Kidney (tissue), 13 donors: ENCODE measurements at regions not wholly inside any gene's neighbourhood (a gene's known extent, or its start where the extent isn't known, plus 50 kb on each side); places are given as distances from the start of the nearest gene placed in this dataset.

Source experiments
- DNase-seq, 5 donors: peaks; one replicate each; pipeline ENCODE4 v3.0.0-alpha.2; 2013 to 2020
- FAIRE-seq: peaks from 2 replicates; lab custom pipeline; 2012; peaks lifted over from hg19 to GRCh38; lab: Jason Lieb, UNC
- H3K27ac ChIP-seq, 2 donors: one replicate each; pipeline ENCODE4 v1.7.0; 2013; ENCODE audit warnings: low read depth in 2 of 2, low read length in 2 of 2, inconsistent platforms in 1 of 2
- H3K27me3 ChIP-seq: one replicate; pipeline ENCODE4 v1.7.1; 2013; ENCODE audit warnings: low read length, inconsistent platforms; ENCODE audit not compliant: control insufficient read depth, insufficient read depth
- H3K36me3 ChIP-seq, 3 donors: one replicate each; pipeline versions ENCODE4 v1.7.0 to v1.7.1; 2013; ENCODE audit warnings: low read length in 3 of 3, control low read depth in 1 of 3, inconsistent platforms in 1 of 3; ENCODE audit not compliant: insufficient read depth in 3 of 3, control insufficient read depth in 2 of 3
- H3K4me1 ChIP-seq, 3 donors: one replicate each; pipeline versions ENCODE4 v1.7.0 to v1.7.1; 2013; ENCODE audit warnings: low read length in 3 of 3, inconsistent platforms in 1 of 3, low read depth in 1 of 3; ENCODE audit not compliant: control insufficient read depth in 2 of 3, insufficient read depth in 2 of 3
- H3K4me3 ChIP-seq, 3 donors: one replicate each; pipeline versions ENCODE4 v1.7.0 to v1.8.1; 2013; ENCODE audit warnings: low read length in 3 of 3, control low read depth in 1 of 3, inconsistent platforms in 1 of 3
- H3K9ac ChIP-seq, 3 donors: one replicate each; pipeline versions ENCODE4 v1.7.0 to v1.7.1; 2013; ENCODE audit warnings: low read length in 3 of 3, control low read depth in 1 of 3, inconsistent platforms in 1 of 3
- H3K9me3 ChIP-seq, 3 donors: one replicate each; pipeline versions ENCODE4 v1.7.0 to v1.7.1; 2013; ENCODE audit warnings: low read length in 3 of 3, control low read depth in 1 of 3, inconsistent platforms in 1 of 3; ENCODE audit not compliant: control insufficient read depth in 2 of 3, insufficient read depth in 1 of 3
- CTCF ChIP-seq: IDR thresholded peaks from 3 replicates; pipeline ENCODE4 v1.5.1; 2012; ENCODE audit warnings: mild to moderate bottlenecking, moderate library complexity, borderline replicate concordance; ENCODE audit not compliant: insufficient read depth; ENCODE audit errors: extremely low read depth
- intact Hi-C: fragments of 100-400 bp; cut with DNase I; formaldehyde crosslinking; loops from one replicate; pipeline ENCODE4 v1.11.1; 2022
- donor health status: control.
- donor health status: control.
- donor health status: control.
- donor health status: control.
- donor health status: control.
- donor health status: DM: yes; HTN: yes; CAD: no.
- donor health status: Normal renal cell carcinoma (clear cell type).

GRCh38 chr6:158870649-158870957 is 51.4 kb upstream of the EZR start:
- Histone ChIP-seq H3K9me3 (no peaks in the 10 kb centered on the region), H3K9ac (no peak overlapping the region), H3K27me3 (no peaks in the 10 kb centered on the region), H3K27ac (no peak overlapping the region), H3K36me3 (no peaks in the 10 kb centered on the region), H3K4me1 (peaks cover 0 to 10% (median 4%) of the 10 kb centered on the region in 3 donors), H3K4me3 (no peak overlapping the region)
- DNase-seq: no peak
- no peak for TF ChIP-seq CTCF
- FAIRE-seq: no peak
- intact Hi-C loops: no loop called here

DNA sequence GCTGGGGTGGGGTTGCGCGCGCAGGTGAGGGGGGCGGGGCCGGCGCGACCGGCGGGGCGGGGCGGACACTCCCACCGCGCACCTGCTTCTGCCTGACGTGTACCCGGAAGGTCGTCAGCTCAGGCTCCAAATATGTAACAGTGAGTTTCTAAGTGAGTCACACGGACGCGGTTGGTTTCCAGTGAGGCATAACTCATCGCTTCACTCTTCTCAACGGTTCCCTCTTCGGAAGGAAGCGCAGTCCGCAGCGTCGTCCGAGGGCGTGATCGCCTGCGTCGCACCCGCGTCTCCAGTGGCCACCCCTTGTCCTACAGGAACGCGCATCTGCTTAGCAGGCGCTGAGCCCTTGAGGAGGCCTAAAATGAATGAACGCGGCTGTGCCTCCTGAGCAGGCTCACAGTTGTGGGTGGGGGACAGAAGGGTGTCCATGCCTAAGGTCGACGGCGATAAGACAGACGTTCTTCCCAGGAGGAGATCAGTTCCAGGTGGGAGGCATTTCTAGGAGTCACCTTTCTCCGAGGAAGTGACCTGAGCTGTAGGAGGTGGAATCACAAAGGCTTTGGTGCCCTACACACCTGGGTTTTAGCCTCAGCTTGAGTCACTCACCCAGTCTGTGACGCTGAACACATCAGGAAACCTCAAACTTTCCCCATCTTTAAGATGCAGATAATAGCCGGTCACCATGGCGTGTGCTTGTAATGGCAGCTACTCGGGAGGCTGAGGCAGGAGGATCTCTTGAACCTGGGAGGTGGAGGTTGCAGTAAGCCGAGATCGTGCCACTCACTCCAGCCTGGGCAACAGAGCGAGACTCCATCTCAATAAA is 50.9 kb upstream of the EZR start:
- intact Hi-C loops: no loop called here
- Histone ChIP-seq H3K4me1 (peaks cover 0 to 10% (median 4%) of the 10 kb centered on the region in 3 donors), H3K9ac (peak overlapping the region; percentile 60 to 74 (median 72)), H3K27me3 (no peaks in the 10 kb centered on the region), H3K9me3 (no peaks in the 10 kb centered on the region), H3K27ac (peak overlapping the region; percentile 97), H3K4me3 (peak overlapping the region; percentile 78 to 90 (median 78)), H3K36me3 (no peaks in the 10 kb centered on the region)
- FAIRE-seq (no peak), DNase-seq (peak in 3 of 5 donors; percentile 92 to 97 (median 94))
- TF ChIP-seq CTCF: peak; percentile 19

GRCh38 chr6:158868890-158869825 is 50.0 kb upstream of the EZR start:
- intact Hi-C loops: no loop called here
- H3K4me3 ChIP-seq: peak overlapping the region; percentile 54 to 78 (median 66)
- no peaks in the 10 kb centered on the region for H3K36me3 ChIP-seq
- H3K27me3 ChIP-seq: no peaks in the 10 kb centered on the region
- DNase-seq: peak in 3 of 5 donors; percentile 85 to 96 (median 95)
- H3K9ac ChIP-seq: peak overlapping the region; percentile 34 to 73 (median 43)
- TF ChIP-seq CTCF: no peak
- peaks cover 0 to 10% (median 4%) of the 10 kb centered on the region in 3 donors for H3K4me1 ChIP-seq
- no peak for FAIRE-seq
- no peaks in the 10 kb centered on the region for H3K9me3 ChIP-seq
- peak overlapping the region; percentile 90 for H3K27ac ChIP-seq
